ENCODE measurements at regions not wholly inside any gene's neighbourhood (a gene's known extent, or its start where the extent isn't known, plus 50 kb on each side); places are given as distances from the start of the nearest gene placed in this dataset.

- TF ChIP-seq CTCF (IDR thresholded peaks at IDR 0.05; ENCODE audit: extremely low read depth, missing control alignments), result no peak
- no peak for DNase-seq (ENCODE audit: low spot score)
Measured at GRCh38 chr1:14128096-14128495, 428.1 kb downstream of the PRDM2 start.

- no peak for DNase-seq (ENCODE audit: low spot score)
- no peak for TF ChIP-seq CTCF (IDR thresholded peaks at IDR 0.05; ENCODE audit: extremely low read depth, missing control alignments)
Measured at GRCh38 chr1:14129009-14129408, 429.0 kb downstream of the PRDM2 start.

GRCh38 chr1:14135070-14135469 is 435.1 kb downstream of the PRDM2 start:
- TF ChIP-seq CTCF (IDR thresholded peaks at IDR 0.05; ENCODE audit: extremely low read depth, missing control alignments), result no peak
- no peak for DNase-seq (ENCODE audit: low spot score)

- no peak for DNase-seq (ENCODE audit: low spot score)
Measured at GRCh38 chr1:14136152-14136763, 436.3 kb downstream of the PRDM2 start.

GRCh38 chr1:14136881-14137280 is 436.9 kb downstream of the PRDM2 start:
- no peak for DNase-seq (ENCODE audit: low spot score)
- TF ChIP-seq CTCF (IDR thresholded peaks at IDR 0.05; ENCODE audit: extremely low read depth, missing control alignments), result no peak

More at GRCh38 chr1:14136152-14136763, 436.3 kb downstream of the PRDM2 start:
- no peak for TF ChIP-seq CTCF (IDR thresholded peaks at IDR 0.05; ENCODE audit: extremely low read depth, missing control alignments)

GRCh38 chr1:14137411-14138134 is 437.6 kb downstream of the PRDM2 start:
- TF ChIP-seq CTCF (IDR thresholded peaks at IDR 0.05; ENCODE audit: extremely low read depth, missing control alignments), result no peak
- DNase-seq (ENCODE audit: low spot score), result no peak

GRCh38 chr1:14138135-14138506 is 438.1 kb downstream of the PRDM2 start:
- TF ChIP-seq CTCF (IDR thresholded peaks at IDR 0.05; ENCODE audit: extremely low read depth, missing control alignments), result no peak
- no peak for DNase-seq (ENCODE audit: low spot score)
